ENCODE measurements at regions not wholly inside any gene's neighbourhood (a gene's known extent, or its start where the extent isn't known, plus 50 kb on each side); places are given as distances from the start of the nearest gene placed in this dataset.

DNA sequence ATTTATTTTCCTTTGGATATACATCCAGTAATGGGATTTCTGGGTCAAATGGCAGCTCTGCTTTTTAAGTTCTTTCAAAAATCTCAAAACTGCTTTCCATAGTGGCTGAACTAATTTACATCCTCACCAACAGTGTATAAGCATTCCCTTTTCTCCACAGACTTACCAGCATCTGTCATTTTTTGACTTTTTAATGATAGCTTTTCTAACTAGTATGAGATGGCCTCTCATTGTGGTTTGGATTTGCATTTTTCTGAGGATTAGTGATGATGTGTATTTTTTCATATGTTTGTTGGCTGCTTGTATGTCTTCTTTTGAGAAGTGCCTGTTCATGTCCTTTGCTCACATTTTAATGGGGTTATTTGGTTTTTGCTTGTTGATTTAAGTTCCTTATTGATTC is 90.0 kb upstream of the HMHB1 start:
- Histone ChIP-seq H3K9ac (ENCODE audit: insufficient read depth in 1 of 2, low read depth in 2 of 2, low read length in 2 of 2) (no peak overlapping the region), H3K4me2 (ENCODE audit: insufficient read depth, low read length) (no peak overlapping the region), H3K9me1 (ENCODE audit: control insufficient read depth, insufficient read depth, low read length) (no peaks in the 10 kb centered on the region), H4K20me1 (replicated peaks; ENCODE audit: control insufficient read depth, insufficient read depth, low read length) (no peaks in the 10 kb centered on the region), H3K79me2 (ENCODE audit: control insufficient read depth, insufficient read depth, low read length) (no peaks in the 10 kb centered on the region), H3K27ac (ENCODE audit: extremely low read depth, low read depth, low read length) (no peak overlapping the region), H2AFZ (ENCODE audit: low read depth, low read length) (no peak overlapping the region), H3K9me3 (replicated peaks; ENCODE audit: control insufficient read depth, insufficient read depth, low read depth, low read length) (no peaks in the 10 kb centered on the region), H3K27me3 (ENCODE audit: control insufficient read depth in 2 of 2, insufficient read depth in 2 of 2, low read length in 2 of 2) (no peaks in the 10 kb centered on the region), H3K4me1 (replicated peaks in 1 of 2; ENCODE audit: control insufficient read depth in 2 of 2, insufficient read depth in 2 of 2, low read length in 2 of 2) (no peaks in the 10 kb centered on the region), H3K36me3 (ENCODE audit: control insufficient read depth, insufficient read depth, low read length) (no peaks in the 10 kb centered on the region), H3K4me3 (no peak overlapping the region)
- POLR2A ChIA-PET: no interaction called here
- CTCF ChIA-PET (ENCODE audit: low intra/inter-chr PET ratio): no interaction called here
- BruUV-seq (replicated peaks): no TSS peak
- FAIRE-seq (no peak), DNase-seq (ENCODE audit: extremely low read depth in 1 of 4, low spot score in 3 of 4) (no peak), ATAC-seq (no peak)
- intact Hi-C loops (cut with micrococcal nuclease) (no loop called here), in situ Hi-C loops (cut with MboI) (no loop called here)
- TF ChIP-seq TAF7 (tag; IDR thresholded peaks at IDR 0.05) (no peak), HNRNPLL (IDR thresholded peaks at IDR 0.05; ENCODE audit: low read depth, low read length, poor library complexity, severe bottlenecking) (no peak), ARID1B (IDR thresholded peaks at IDR 0.05) (no peak), ZNF212 (CRISPR knock-in tag; IDR thresholded peaks at IDR 0.05) (no peak)

DNA sequence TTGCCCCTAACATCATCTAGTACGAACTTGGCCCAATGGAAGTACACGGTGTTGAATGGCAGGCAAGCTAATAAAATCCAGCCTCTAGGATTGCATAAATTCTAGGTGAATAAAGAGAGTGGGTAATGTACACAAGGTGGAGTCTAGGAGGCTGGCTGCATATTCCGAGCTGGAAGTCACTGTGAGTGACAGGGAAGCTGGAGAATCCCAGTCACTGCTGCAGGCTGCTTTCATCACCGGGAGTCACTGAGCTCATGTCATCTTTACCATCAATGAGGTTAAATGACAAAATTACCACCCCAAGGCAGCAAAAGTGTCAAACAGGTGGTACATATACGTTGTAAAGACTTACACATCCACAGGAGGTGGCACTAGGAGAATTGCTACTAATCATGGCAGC is 91.3 kb upstream of the HMHB1 start:
- ATAC-seq (no peak), DNase-seq (ENCODE audit: extremely low read depth in 1 of 4, low spot score in 3 of 4) (no peak), FAIRE-seq (no peak)
- no peak overlapping the region for H3K9ac ChIP-seq (ENCODE audit: insufficient read depth in 1 of 2, low read depth in 2 of 2, low read length in 2 of 2)
- H3K4me2 ChIP-seq (ENCODE audit: insufficient read depth, low read length): no peak overlapping the region
- in situ Hi-C loops (cut with MboI): no loop called here
- no peaks in the 10 kb centered on the region for H4K20me1 ChIP-seq (replicated peaks; ENCODE audit: control insufficient read depth, insufficient read depth, low read length)
- BruUV-seq (replicated peaks): no TSS peak
- H3K79me2 ChIP-seq (ENCODE audit: control insufficient read depth, insufficient read depth, low read length): no peaks in the 10 kb centered on the region
- ChIA-PET POLR2A (interaction anchor here (0.6 kb wide), 1 partner anchor 84 kb away, joined by 3 read pairs; no protein-coding TSS in a partner anchor), CTCF (ENCODE audit: low intra/inter-chr PET ratio) (no interaction called here)
- no peaks in the 10 kb centered on the region for H3K9me3 ChIP-seq (replicated peaks; ENCODE audit: control insufficient read depth, insufficient read depth, low read depth, low read length)
- no peaks in the 10 kb centered on the region for H3K4me1 ChIP-seq (replicated peaks in 1 of 2; ENCODE audit: control insufficient read depth in 2 of 2, insufficient read depth in 2 of 2, low read length in 2 of 2)
- TF ChIP-seq BCOR (IDR thresholded peaks at IDR 0.05): no peak
- TF ChIP-seq ZNF778 (CRISPR knock-in tag; IDR thresholded peaks at IDR 0.05): no peak
- H3K27ac ChIP-seq (ENCODE audit: extremely low read depth, low read depth, low read length): no peak overlapping the region
- no peak overlapping the region for H3K4me3 ChIP-seq
- WGBS (ENCODE audit: insufficient coverage, low coverage, missing lambda C conversion rate): 0% methylated on average over 5 of the region's 5 CpGs
- H3K27me3 ChIP-seq (ENCODE audit: control insufficient read depth in 2 of 2, insufficient read depth in 2 of 2, low read length in 2 of 2): no peaks in the 10 kb centered on the region
- intact Hi-C loops (cut with micrococcal nuclease): no loop called here
- H3K36me3 ChIP-seq (ENCODE audit: control insufficient read depth, insufficient read depth, low read length): no peaks in the 10 kb centered on the region
- no peaks in the 10 kb centered on the region for H3K9me1 ChIP-seq (ENCODE audit: control insufficient read depth, insufficient read depth, low read length)
- no peak overlapping the region for H2AFZ ChIP-seq (ENCODE audit: low read depth, low read length)

Data from K562 (cell line).